HPDE6-E6E7 (cell line): ENCODE measurements at regions not wholly inside any gene's neighbourhood (a gene's known extent, or its start where the extent isn't known, plus 50 kb on each side); places are given as distances from the start of the nearest gene placed in this dataset.
A peak's percentile ranks its signal among the peaks of the same experiment; 100 is the strongest.
"Not testable (repeated sequence)": the region's sequence is repeated elsewhere in the genome, so short reads cannot be mapped to it uniquely, and the experiment has no call there.

ENCODE experiments used
- DNase-seq: peaks from one replicate; pipeline ENCODE4 v3.0.0; 2011; ENCODE audit warnings: missing footprints; ENCODE audit errors: extremely low spot score

- no peak for DNase-seq
These were observed 68.1 kb upstream of the IFFO2 start for GRCh38 chr1:19024532-19024931.

- no peak for DNase-seq
These were observed 67.3 kb upstream of the IFFO2 start for GRCh38 chr1:19023787-19024186.

- no peak for DNase-seq
These were observed 65.4 kb upstream of the IFFO2 start for GRCh38 chr1:19021845-19022244.

- DNase-seq: not testable (repeated sequence)
These were observed 62.8 kb upstream of the IFFO2 start for GRCh38 chr1:19019288-19019687.

- no peak for DNase-seq
These were observed 59.0 kb upstream of the IFFO2 start for GRCh38 chr1:19015476-19015875.

GRCh38 chr1:19014765-19015164, 58.3 kb upstream of the IFFO2 start:
- no peak for DNase-seq

GRCh38 chr1:19013826-19014548, 57.5 kb upstream of the IFFO2 start:
- DNase-seq: no peak

GRCh38 chr1:19011845-19012231, 55.4 kb upstream of the IFFO2 start:
- DNase-seq: no peak

GRCh38 chr1:19010995-19011844, 54.7 kb upstream of the IFFO2 start:
- DNase-seq: peak; percentile 94

- DNase-seq: no peak
These were observed 54.0 kb upstream of the IFFO2 start for GRCh38 chr1:19010503-19010902.

GRCh38 chr1:19009882-19010321, 53.4 kb upstream of the IFFO2 start:
- DNase-seq: peak; percentile 57

- no peak for DNase-seq
These were observed 52.8 kb upstream of the IFFO2 start for GRCh38 chr1:19009126-19009881.

- DNase-seq: no peak
These were observed 51.3 kb upstream of the IFFO2 start for GRCh38 chr1:19007491-19008441.

- no peak for DNase-seq
These were observed 50.4 kb upstream of the IFFO2 start for GRCh38 chr1:19006837-19007271.
